Epithelial cell of proximal tubule (primary cell): ENCODE measurements at regions not wholly inside any gene's neighbourhood (a gene's known extent, or its start where the extent isn't known, plus 50 kb on each side); places are given as distances from the start of the nearest gene placed in this dataset.
A peak's percentile ranks its signal among the peaks of the same experiment; 100 is the strongest.

Experiments
- DNase-seq: peaks from one replicate; pipeline ENCODE4 v3.0.0-alpha.2; 2011; ENCODE audit warnings: low read depth
- H3K4me3 ChIP-seq: 2 replicates; pipeline ENCODE4 v1.5.1; 2011; ENCODE audit warnings: low read depth, mild to moderate bottlenecking, low read length
- TF ChIP-seq, protein P1 (sequence below): conservative IDR thresholded peaks from 2 replicates; pipeline ENCODE4 v1.5.1; 2012; ENCODE audit warnings: low read depth, mild to moderate bottlenecking, low read length

DNA sequence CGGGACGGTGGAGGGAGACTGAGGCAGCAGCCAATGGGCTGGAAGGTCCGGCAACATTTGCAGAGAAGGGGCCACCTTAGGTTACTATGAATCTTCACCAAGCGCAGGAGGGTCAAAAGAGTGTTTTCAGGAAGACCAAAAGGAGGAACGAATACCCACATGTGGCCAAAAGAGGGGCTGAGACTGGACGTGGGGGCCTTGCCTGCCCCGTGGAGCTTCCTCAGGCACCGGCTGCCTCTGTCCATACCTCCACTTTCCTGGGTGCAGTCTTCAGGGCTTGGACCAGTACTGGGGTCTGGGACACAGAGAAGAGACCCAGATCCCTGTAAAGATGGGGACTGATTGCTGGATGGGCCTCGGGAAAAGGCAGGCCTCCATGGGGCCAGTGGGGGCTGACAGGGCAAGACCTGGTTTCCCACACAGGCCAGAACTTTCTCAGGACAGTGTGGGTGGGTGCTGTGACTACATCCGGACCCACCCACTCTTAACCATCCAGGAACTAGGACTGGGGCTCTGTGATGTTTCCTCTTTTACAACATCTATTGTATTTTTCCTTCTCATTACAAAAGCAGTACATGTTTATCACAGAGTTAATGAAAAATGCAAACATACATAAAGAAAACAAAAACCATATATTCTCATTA lies 294.7 kb downstream of the ZSWIM6 start:
- H3K4me3 ChIP-seq: peak overlapping the region; percentile 68
- TF ChIP-seq, protein P1, sequence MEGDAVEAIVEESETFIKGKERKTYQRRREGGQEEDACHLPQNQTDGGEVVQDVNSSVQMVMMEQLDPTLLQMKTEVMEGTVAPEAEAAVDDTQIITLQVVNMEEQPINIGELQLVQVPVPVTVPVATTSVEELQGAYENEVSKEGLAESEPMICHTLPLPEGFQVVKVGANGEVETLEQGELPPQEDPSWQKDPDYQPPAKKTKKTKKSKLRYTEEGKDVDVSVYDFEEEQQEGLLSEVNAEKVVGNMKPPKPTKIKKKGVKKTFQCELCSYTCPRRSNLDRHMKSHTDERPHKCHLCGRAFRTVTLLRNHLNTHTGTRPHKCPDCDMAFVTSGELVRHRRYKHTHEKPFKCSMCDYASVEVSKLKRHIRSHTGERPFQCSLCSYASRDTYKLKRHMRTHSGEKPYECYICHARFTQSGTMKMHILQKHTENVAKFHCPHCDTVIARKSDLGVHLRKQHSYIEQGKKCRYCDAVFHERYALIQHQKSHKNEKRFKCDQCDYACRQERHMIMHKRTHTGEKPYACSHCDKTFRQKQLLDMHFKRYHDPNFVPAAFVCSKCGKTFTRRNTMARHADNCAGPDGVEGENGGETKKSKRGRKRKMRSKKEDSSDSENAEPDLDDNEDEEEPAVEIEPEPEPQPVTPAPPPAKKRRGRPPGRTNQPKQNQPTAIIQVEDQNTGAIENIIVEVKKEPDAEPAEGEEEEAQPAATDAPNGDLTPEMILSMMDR: no peak

DNA sequence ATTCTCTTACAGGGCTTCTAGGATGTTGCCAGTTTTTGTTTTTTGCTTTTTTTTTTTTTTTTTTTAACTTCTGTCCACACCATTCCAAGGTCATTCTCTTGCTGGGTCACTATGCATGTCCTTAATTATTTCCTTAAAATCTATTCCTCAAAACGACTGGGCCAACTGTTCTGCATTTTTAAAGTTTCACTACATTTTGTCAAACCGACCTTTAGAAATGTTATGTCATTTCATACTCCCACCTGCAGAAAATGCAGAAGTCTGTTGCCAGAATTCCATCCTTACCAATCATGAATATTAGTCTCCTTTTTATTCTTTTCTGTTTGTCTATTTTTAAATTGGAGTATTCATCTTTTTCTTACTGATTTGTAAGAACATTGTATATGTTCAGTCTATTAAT lies 295.5 kb downstream of the ZSWIM6 start:
- TF ChIP-seq, protein P1: no peak
- no peak overlapping the region for H3K4me3 ChIP-seq
- no peak for DNase-seq

More for the DNA sequence above, 294.7 kb downstream of the ZSWIM6 start:
- DNase-seq: no peak

DNA sequence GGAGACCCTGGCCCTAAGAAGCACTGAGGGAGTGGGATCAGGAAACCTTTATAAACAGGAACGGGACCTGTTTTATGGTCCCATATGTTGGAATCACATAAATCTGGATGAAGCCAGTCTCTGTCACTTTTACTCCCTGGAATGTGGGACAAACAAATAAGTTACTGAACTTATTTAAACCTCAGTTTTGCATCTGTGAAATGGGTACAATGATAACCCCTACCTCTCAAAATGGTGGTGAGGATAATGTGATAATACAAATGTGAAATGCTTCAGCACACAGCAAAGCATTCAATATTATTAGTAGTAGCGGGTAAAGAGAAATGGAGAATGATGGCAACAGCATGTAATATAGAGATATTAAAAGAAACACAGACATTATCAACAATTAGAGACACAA lies 298.9 kb downstream of the ZSWIM6 start:
- no peak overlapping the region for H3K4me3 ChIP-seq
- DNase-seq: no peak
- TF ChIP-seq, protein P1: no peak

DNA sequence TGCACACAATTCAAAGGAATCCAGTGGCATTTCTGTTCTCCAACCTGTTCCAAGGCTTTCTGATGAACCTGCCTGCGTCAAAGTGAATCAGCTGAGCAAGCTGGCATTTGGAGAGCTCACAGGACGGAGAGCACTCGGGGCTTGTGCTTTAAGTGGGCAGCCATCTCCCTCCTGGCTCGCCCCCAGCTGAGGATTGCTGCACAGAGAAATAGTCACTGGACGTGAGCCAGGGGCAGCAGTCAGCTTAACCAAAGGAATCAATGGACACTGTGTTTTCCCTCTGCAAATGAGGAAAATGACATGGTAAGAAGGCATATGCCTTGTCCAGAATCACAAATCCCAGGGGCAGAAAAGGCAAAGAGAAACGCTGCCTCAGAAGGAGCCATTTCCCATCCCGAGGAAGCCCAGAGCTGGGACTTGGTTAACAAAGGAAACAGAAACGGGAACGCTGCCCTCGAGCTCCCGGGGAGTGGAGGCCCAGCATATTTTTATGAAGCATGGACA lies 299.4 kb downstream of the ZSWIM6 start:
- DNase-seq: no peak
- no peak overlapping the region for H3K4me3 ChIP-seq
- TF ChIP-seq, protein P1: no peak

DNA sequence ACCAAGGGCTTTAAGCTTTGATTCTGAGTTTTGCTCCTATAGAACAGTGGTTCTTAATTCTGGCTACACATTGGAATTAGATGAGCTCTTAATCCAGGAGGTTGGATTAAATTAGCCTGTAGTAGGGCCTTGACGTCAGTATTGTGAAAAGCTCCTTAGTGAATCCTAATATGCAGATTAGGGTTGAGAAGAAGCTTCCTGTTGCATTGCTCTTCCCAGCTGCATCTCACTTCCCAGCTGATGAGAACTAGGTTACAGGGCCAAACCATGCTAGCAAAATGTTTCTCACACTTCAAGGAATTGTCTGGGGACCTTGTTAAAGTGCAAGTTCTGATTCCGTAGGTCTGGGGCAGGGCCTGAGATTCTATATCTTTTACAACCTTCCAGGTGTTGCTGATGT lies 300.0 kb downstream of the ZSWIM6 start:
- no peak overlapping the region for H3K4me3 ChIP-seq
- TF ChIP-seq, protein P1: no peak
- DNase-seq: no peak

DNA sequence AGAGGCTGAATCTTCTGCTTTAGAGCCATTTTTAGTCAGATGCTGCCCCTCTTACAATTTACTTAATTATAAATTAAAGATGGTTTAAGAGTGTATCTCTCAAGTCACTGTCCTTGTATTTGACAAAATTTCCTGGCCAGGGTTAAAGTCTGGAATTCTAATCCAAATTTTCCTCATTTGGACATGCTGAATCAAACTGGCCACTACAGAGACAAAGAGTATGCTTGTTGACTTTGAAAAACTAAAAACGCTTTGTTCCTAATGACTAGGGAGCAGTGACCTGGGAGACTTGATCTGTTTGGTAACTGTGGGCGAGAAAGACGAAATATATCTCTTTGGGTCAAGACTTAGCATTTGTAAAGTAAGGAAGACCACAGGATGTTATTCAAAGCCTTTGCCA lies 303.2 kb downstream of the ZSWIM6 start:
- DNase-seq: no peak
- TF ChIP-seq, protein P1: no peak
- H3K4me3 ChIP-seq: no peak overlapping the region

DNA sequence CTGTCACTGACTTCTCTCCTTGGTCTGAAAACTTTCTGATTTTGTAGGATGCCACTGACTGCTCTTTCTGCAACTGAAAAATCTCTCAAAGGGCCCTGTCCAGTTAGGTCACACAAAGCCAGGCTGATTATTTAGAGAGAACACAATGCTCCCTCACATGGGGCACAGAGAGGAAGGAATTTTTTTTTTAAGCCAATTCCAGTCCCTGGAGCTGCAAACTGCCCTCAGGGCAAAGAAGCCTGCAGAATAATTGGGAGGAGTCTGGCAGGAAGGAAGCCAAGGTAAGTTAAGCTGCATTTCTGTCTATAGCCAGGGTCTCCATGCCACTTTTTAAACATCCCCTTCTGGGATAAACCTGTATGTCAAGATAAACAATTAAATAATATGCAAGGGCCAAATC lies 305.5 kb downstream of the ZSWIM6 start:
- TF ChIP-seq, protein P1: no peak
- H3K4me3 ChIP-seq: no peak overlapping the region
- DNase-seq: no peak
